ENCODE measurements at regions not wholly inside any gene's neighbourhood (a gene's known extent, or its start where the extent isn't known, plus 50 kb on each side); places are given as distances from the start of the nearest gene placed in this dataset.

- H3K9me3 ChIP-seq (ENCODE audit: low read depth), result no peaks in the 10 kb centered on the region
- no peak overlapping the region for H3K27ac ChIP-seq
- no peak for DNase-seq (ENCODE audit: low read depth in 1 of 2, low spot score in 1 of 2)
- no peaks in the 10 kb centered on the region for H3K4me1 ChIP-seq (ENCODE audit: low read depth)
- TF ChIP-seq CTCF (IDR thresholded peaks at IDR 0.05; ENCODE audit: low read depth, low read length), result no peak
- H3K4me3 ChIP-seq, result no peak overlapping the region
- no peaks in the 10 kb centered on the region for H3K27me3 ChIP-seq
- H3K36me3 ChIP-seq, result no peaks in the 10 kb centered on the region
Observed at GRCh38 chr20:55216525-55217242, 741.3 kb downstream of the DOK5 start.

- Histone ChIP-seq H3K4me3 (no peak overlapping the region), H3K36me3 (no peaks in the 10 kb centered on the region), H3K27me3 (no peaks in the 10 kb centered on the region), H3K9me3 (ENCODE audit: low read depth) (no peaks in the 10 kb centered on the region), H3K4me1 (ENCODE audit: low read depth) (no peaks in the 10 kb centered on the region), H3K27ac (no peak overlapping the region)
- no peak for DNase-seq (ENCODE audit: low read depth in 1 of 2, low spot score in 1 of 2)
- TF ChIP-seq CTCF (IDR thresholded peaks at IDR 0.05; ENCODE audit: low read depth, low read length), result no peak
Observed at GRCh38 chr20:55213653-55214052, 738.3 kb downstream of the DOK5 start.

- H3K9me3 ChIP-seq (ENCODE audit: low read depth), result no peaks in the 10 kb centered on the region
- TF ChIP-seq CTCF (IDR thresholded peaks at IDR 0.05; ENCODE audit: low read depth, low read length), result no peak
- H3K4me3 ChIP-seq, result no peak overlapping the region
- no peaks in the 10 kb centered on the region for H3K36me3 ChIP-seq
- H3K27ac ChIP-seq, result no peak overlapping the region
- no peaks in the 10 kb centered on the region for H3K4me1 ChIP-seq (ENCODE audit: low read depth)
- no peaks in the 10 kb centered on the region for H3K27me3 ChIP-seq
- no peak for DNase-seq (ENCODE audit: low read depth in 1 of 2, low spot score in 1 of 2)
Observed at GRCh38 chr20:55211481-55211880, 736.1 kb downstream of the DOK5 start.

GRCh38 chr20:55205665-55206064, 730.3 kb downstream of the DOK5 start:
- H3K9me3 ChIP-seq (ENCODE audit: low read depth), result no peaks in the 10 kb centered on the region
- H3K27ac ChIP-seq, result no peak overlapping the region
- H3K36me3 ChIP-seq, result no peaks in the 10 kb centered on the region
- no peaks in the 10 kb centered on the region for H3K27me3 ChIP-seq
- no peak for DNase-seq (ENCODE audit: low read depth in 1 of 2, low spot score in 1 of 2)
- TF ChIP-seq CTCF (IDR thresholded peaks at IDR 0.05; ENCODE audit: low read depth, low read length), result no peak
- H3K4me1 ChIP-seq (ENCODE audit: low read depth), result no peaks in the 10 kb centered on the region
- no peak overlapping the region for H3K4me3 ChIP-seq

GRCh38 chr20:55200317-55200716, 724.9 kb downstream of the DOK5 start:
- Histone ChIP-seq H3K27me3 (no peaks in the 10 kb centered on the region), H3K9me3 (ENCODE audit: low read depth) (no peaks in the 10 kb centered on the region), H3K27ac (no peak overlapping the region), H3K4me3 (no peak overlapping the region), H3K36me3 (no peaks in the 10 kb centered on the region), H3K4me1 (ENCODE audit: low read depth) (no peaks in the 10 kb centered on the region)
- DNase-seq (ENCODE audit: low read depth in 1 of 2, low spot score in 1 of 2), result no peak
- no peak for TF ChIP-seq CTCF (IDR thresholded peaks at IDR 0.05; ENCODE audit: low read depth, low read length)
